ENCODE measurements at regions not wholly inside any gene's neighbourhood (a gene's known extent, or its start where the extent isn't known, plus 50 kb on each side); places are given as distances from the start of the nearest gene placed in this dataset.

- TF ChIP-seq CTCF (IDR thresholded peaks at IDR 0.05; ENCODE audit: unreplicated experiment): no peak
- H3K36me3 Mint-ChIP-seq (ENCODE audit: insufficient read depth, unreplicated experiment): no peaks in the 10 kb centered on the region
- H3K27ac Mint-ChIP-seq (ENCODE audit: unreplicated experiment): no peak overlapping the region
- no peak for DNase-seq
- H3K4me1 Mint-ChIP-seq (ENCODE audit: low read depth, unreplicated experiment): no peaks in the 10 kb centered on the region
- BruUV-seq (replicated peaks): no TSS peak
- H3K4me3 Mint-ChIP-seq (ENCODE audit: low read depth, unreplicated experiment): no peak overlapping the region
- intact Hi-C loops (cut with micrococcal nuclease; ENCODE audit: unreplicated experiment): no loop called here
- H3K9me3 Mint-ChIP-seq (ENCODE audit: low read depth, unreplicated experiment): peaks cover 7% of the 10 kb centered on the region
- CTCF ChIA-PET: no interaction called here
- no peaks in the 10 kb centered on the region for H3K27me3 Mint-ChIP-seq (ENCODE audit: unreplicated experiment)
Observed at GRCh38 chr4:62131049-62131448, 930.9 kb downstream of the ADGRL3 start.

GRCh38 chr4:62130637-62131036, 930.5 kb downstream of the ADGRL3 start:
- Mint-ChIP-seq H3K4me1 (ENCODE audit: low read depth, unreplicated experiment) (no peaks in the 10 kb centered on the region), H3K9me3 (ENCODE audit: low read depth, unreplicated experiment) (peaks cover 7% of the 10 kb centered on the region), H3K4me3 (ENCODE audit: low read depth, unreplicated experiment) (no peak overlapping the region), H3K27ac (ENCODE audit: unreplicated experiment) (no peak overlapping the region), H3K27me3 (ENCODE audit: unreplicated experiment) (no peaks in the 10 kb centered on the region), H3K36me3 (ENCODE audit: insufficient read depth, unreplicated experiment) (no peaks in the 10 kb centered on the region)
- intact Hi-C loops (cut with micrococcal nuclease; ENCODE audit: unreplicated experiment): no loop called here
- TF ChIP-seq CTCF (IDR thresholded peaks at IDR 0.05; ENCODE audit: unreplicated experiment): no peak
- CTCF ChIA-PET: no interaction called here
- DNase-seq: no peak
- no TSS peak for BruUV-seq (replicated peaks)

GRCh38 chr4:62130230-62130629, 930.1 kb downstream of the ADGRL3 start:
- peaks cover 7% of the 10 kb centered on the region for H3K9me3 Mint-ChIP-seq (ENCODE audit: low read depth, unreplicated experiment)
- CTCF ChIA-PET: no interaction called here
- no peak for DNase-seq
- H3K4me3 Mint-ChIP-seq (ENCODE audit: low read depth, unreplicated experiment): no peak overlapping the region
- H3K36me3 Mint-ChIP-seq (ENCODE audit: insufficient read depth, unreplicated experiment): no peaks in the 10 kb centered on the region
- no TSS peak for BruUV-seq (replicated peaks)
- H3K27ac Mint-ChIP-seq (ENCODE audit: unreplicated experiment): no peak overlapping the region
- TF ChIP-seq CTCF (IDR thresholded peaks at IDR 0.05; ENCODE audit: unreplicated experiment): no peak
- no peaks in the 10 kb centered on the region for H3K27me3 Mint-ChIP-seq (ENCODE audit: unreplicated experiment)
- intact Hi-C loops (cut with micrococcal nuclease; ENCODE audit: unreplicated experiment): no loop called here
- H3K4me1 Mint-ChIP-seq (ENCODE audit: low read depth, unreplicated experiment): no peaks in the 10 kb centered on the region
